H1 (cell line): ENCODE measurements at regions not wholly inside any gene's neighbourhood (a gene's known extent, or its start where the extent isn't known, plus 50 kb on each side); places are given as distances from the start of the nearest gene placed in this dataset.

Source experiments
- CTCF ChIA-PET: fragments of 300-600 bp; sonication (Branson Sonifier 250); formaldehyde crosslinking; loops from one replicate; lab custom pipeline; 2021; ENCODE audit not compliant: partially characterized antibody; lab: Charles Lee
- POLR2A ChIA-PET: fragments of 300-600 bp; sonication (Branson Sonifier 250); formaldehyde crosslinking; loops from one replicate; lab custom pipeline; 2021; ENCODE audit warnings: inconsistent platforms; ENCODE audit not compliant: partially characterized antibody; lab: Charles Lee
- DNase-seq, 2 experiments: peaks; one replicate each; pipeline versions ENCODE4 v3.0.0 to v3.0.0-alpha.2; 2010 to 2022; ENCODE audit warnings: low spot score in 2 of 2, low read depth in 1 of 2, mixed read lengths in 1 of 2
- FAIRE-seq: peaks from 2 replicates; lab custom pipeline; 2011; peaks lifted over from hg19 to GRCh38; lab: Jason Lieb, UNC
- H2AFZ ChIP-seq: 2 replicates; pipeline ENCODE4 v1.8.1; 2012; ENCODE audit warnings: low read length, inconsistent platforms
- H2AK5ac ChIP-seq: 2 replicates; pipeline ENCODE4 v1.6.1; 2013; ENCODE audit warnings: low read depth, low read length
- H2BK120ac ChIP-seq: replicated peaks from 2 replicates; pipeline ENCODE3; 2013; ENCODE audit warnings: low read depth, low read length, inconsistent platforms
- H2BK12ac ChIP-seq: 2 replicates; pipeline ENCODE4 v1.6.1; 2013; ENCODE audit warnings: low read depth, low read length
- H2BK15ac ChIP-seq: 2 replicates; pipeline ENCODE4 v1.6.1; 2013; ENCODE audit warnings: low read length
- H2BK20ac ChIP-seq: 2 replicates; pipeline ENCODE4 v1.6.1; 2013; ENCODE audit warnings: low read length
- H2BK5ac ChIP-seq: 2 replicates; pipeline ENCODE4 v1.6.1; 2013; ENCODE audit warnings: low read depth, low read length
- H3K14ac ChIP-seq: 2 replicates; pipeline ENCODE4 v1.6.1; 2013; ENCODE audit warnings: inconsistent platforms; ENCODE audit not compliant: insufficient read length
- H3K18ac ChIP-seq: 2 replicates; pipeline ENCODE4 v1.6.1; 2013; ENCODE audit warnings: low read length; ENCODE audit errors: extremely low read depth
- H3K23ac ChIP-seq: 2 replicates; pipeline ENCODE4 v1.6.1; 2013; ENCODE audit warnings: inconsistent platforms; ENCODE audit not compliant: insufficient read length
- H3K23me2 ChIP-seq: 2 replicates; pipeline ENCODE4 v1.6.1; 2013; ENCODE audit warnings: low read depth, low read length
- H3K27ac ChIP-seq: 2 replicates; pipeline ENCODE4 v1.6.1; 2011; ENCODE audit warnings: low read depth, low read length, inconsistent platforms
- H3K27me3 ChIP-seq, 4 experiments: replicated peaks in 1 of 4; 1 replicate in 1 of 4; 2 replicates in 3 of 4; pipeline versions ENCODE4 v1.6.1 to v1.8.1; 2011 to 2013; ENCODE audit warnings: low read length in 3 of 4, mild to moderate bottlenecking in 3 of 4, inconsistent platforms in 2 of 4, mixed read lengths in 2 of 4, moderate library complexity in 1 of 4; ENCODE audit not compliant: control insufficient read depth in 3 of 4, insufficient read depth in 3 of 4; ENCODE audit errors: extremely low read depth in 1 of 4
- H3K36me3 ChIP-seq, 4 experiments: 2 replicates each; pipeline versions ENCODE4 v1.6.1 to v1.8.1; 2011 to 2013; ENCODE audit warnings: mild to moderate bottlenecking in 4 of 4, low read length in 3 of 4, moderate library complexity in 2 of 4, control low read depth in 1 of 4, inconsistent platforms in 1 of 4; ENCODE audit not compliant: insufficient read depth in 4 of 4, control insufficient read depth in 2 of 4
- H3K4ac ChIP-seq: replicated peaks from 2 replicates; pipeline ENCODE3; 2013; ENCODE audit warnings: low read length, low read depth, mixed read lengths, inconsistent platforms; ENCODE audit not compliant: insufficient read length
- H3K4me1 ChIP-seq, 4 experiments: replicated peaks in 1 of 4; 1 replicate in 1 of 4; 2 replicates in 3 of 4; pipeline versions ENCODE4 v1.6.1 to v1.8.1; 2011 to 2013; ENCODE audit warnings: low read length in 3 of 4, inconsistent platforms in 2 of 4, mixed read lengths in 1 of 4; ENCODE audit not compliant: insufficient read depth in 4 of 4, control insufficient read depth in 3 of 4
- H3K4me2 ChIP-seq, 2 experiments: 2 replicates each; pipeline versions ENCODE4 v1.6.1 to v1.8.1; 2011 to 2013; ENCODE audit warnings: low read depth in 2 of 2, low read length in 2 of 2, control low read depth in 1 of 2, inconsistent platforms in 1 of 2, mild to moderate bottlenecking in 1 of 2; ENCODE audit not compliant: insufficient read depth in 1 of 2
- H3K4me3 ChIP-seq, 4 experiments: fragments of 200-600, 300-600 bp in 1 of 4; sonication (generic), shearing (Covaris generic), sonication (Bioruptor Twin) in 1 of 4; 2 replicates each; pipeline versions ENCODE4 v1.5.1 to v1.8.1; 2011 to 2016; ENCODE audit warnings: low read length in 4 of 4, low read depth in 3 of 4, control low read depth in 2 of 4, inconsistent platforms in 2 of 4, mild to moderate bottlenecking in 2 of 4, mixed read lengths in 1 of 4, moderate library complexity in 1 of 4; ENCODE audit not compliant: insufficient read depth in 2 of 4; ENCODE audit errors: extremely low read depth in 1 of 4
- H3K56ac ChIP-seq: replicated peaks from 2 replicates; pipeline ENCODE3; 2013; ENCODE audit warnings: low read depth, mild to moderate bottlenecking, mixed read lengths, low read length, inconsistent platforms; ENCODE audit not compliant: insufficient read length
- H3K79me1 ChIP-seq: 2 replicates; pipeline ENCODE4 v1.6.1; 2013; ENCODE audit warnings: low read depth, low read length, control low read depth
- H3K79me2 ChIP-seq, 2 experiments: 2 replicates each; pipeline versions ENCODE4 v1.6.1 to v1.8.1; 2012 to 2013; ENCODE audit warnings: low read length in 2 of 2, mild to moderate bottlenecking in 2 of 2, inconsistent platforms in 1 of 2; ENCODE audit not compliant: insufficient read depth in 2 of 2, control insufficient read depth in 1 of 2
- H3K9ac ChIP-seq, 4 experiments: replicated peaks in 1 of 4; 1 replicate in 1 of 4; 2 replicates in 3 of 4; pipeline versions ENCODE4 v1.6.1 to v1.8.1; 2011 to 2013; ENCODE audit warnings: low read depth in 3 of 4, low read length in 3 of 4, control low read depth in 2 of 4, mild to moderate bottlenecking in 2 of 4, moderate library complexity in 2 of 4, inconsistent platforms in 1 of 4; ENCODE audit errors: extremely low read depth in 1 of 4
- H3K9me3 ChIP-seq, 2 experiments: 2 replicates each; pipeline versions ENCODE4 v1.6.1 to v1.8.1; 2012 to 2013; ENCODE audit warnings: mild to moderate bottlenecking in 2 of 2, moderate library complexity in 2 of 2, control low read depth in 1 of 2, inconsistent platforms in 1 of 2, low read depth in 1 of 2, low read length in 1 of 2, mixed read lengths in 1 of 2; ENCODE audit not compliant: insufficient read depth in 2 of 2
- H4K20me1 ChIP-seq, 2 experiments: replicated peaks in 1 of 2; 2 replicates each; pipeline versions ENCODE3 to v1.8.1; 2011 to 2013; ENCODE audit warnings: inconsistent platforms in 2 of 2, low read length in 2 of 2, mild to moderate bottlenecking in 1 of 2; ENCODE audit not compliant: insufficient read depth in 2 of 2, control insufficient read depth in 1 of 2
- H4K5ac ChIP-seq: 2 replicates; pipeline ENCODE4 v1.6.1; 2013; ENCODE audit warnings: low read length, low read depth, mixed read lengths, inconsistent platforms; ENCODE audit not compliant: insufficient read length
- H4K8ac ChIP-seq: 2 replicates; pipeline ENCODE4 v1.8.0; 2013; ENCODE audit warnings: mild to moderate bottlenecking, moderate library complexity, low read length, inconsistent platforms; ENCODE audit not compliant: insufficient read depth; ENCODE audit errors: extremely low read depth
- H4K91ac ChIP-seq: replicated peaks from 2 replicates; pipeline ENCODE3; 2013; ENCODE audit warnings: low read length, mixed read lengths, inconsistent platforms; ENCODE audit not compliant: insufficient read length
- ATF2 ChIP-seq: IDR thresholded peaks from 2 replicates; pipeline ENCODE4 v1.6.1; 2012; ENCODE audit warnings: low read length, inconsistent platforms
- BCL11A ChIP-seq, 2 experiments: IDR thresholded peaks; one replicate each; pipeline ENCODE4 v1.6.1; 2011; ENCODE audit warnings: low read depth in 2 of 2, low read length in 2 of 2, mild to moderate bottlenecking in 2 of 2
- BRCA1 ChIP-seq: IDR thresholded peaks from 2 replicates; pipeline ENCODE4 v1.6.1; 2012; ENCODE audit warnings: low read depth, low read length, improper control_type of control experiment
- EGR1 ChIP-seq: IDR thresholded peaks from 2 replicates; pipeline ENCODE4 v1.6.1; 2011; ENCODE audit warnings: low read depth, low read length, borderline replicate concordance
- FOSL1 ChIP-seq: IDR thresholded peaks from 2 replicates; pipeline ENCODE4 v1.6.1; 2011; ENCODE audit warnings: mild to moderate bottlenecking, low read depth, low read length, moderate library complexity; ENCODE audit not compliant: insufficient read depth
- KDM5A ChIP-seq: fragments of 200-600 bp; IDR thresholded peaks from 2 replicates; pipeline ENCODE4 v1.7.1; 2012; ENCODE audit warnings: mild to moderate bottlenecking, low read length, inconsistent platforms, mixed read lengths
- MAX ChIP-seq: IDR thresholded peaks from 2 replicates; pipeline ENCODE4 v1.6.1; 2012; ENCODE audit warnings: inconsistent platforms
- POLR2AphosphoS5 ChIP-seq: IDR thresholded peaks from 2 replicates; pipeline ENCODE4 v1.6.1; 2011; ENCODE audit warnings: low read depth, low read length
- RNF2 ChIP-seq: fragments of 200-900, 300-1000 bp; sonication (generic); IDR thresholded peaks from 2 replicates; pipeline ENCODE4 v1.7.1; 2016; ENCODE audit warnings: borderline replicate concordance, low read depth, mild to moderate bottlenecking, antibody characterized with exemption, low read length; ENCODE audit not compliant: poor library complexity, severe bottlenecking; ENCODE audit errors: missing control alignments
- SIN3A ChIP-seq, 2 experiments: IDR thresholded peaks in 1 of 2; conservative IDR thresholded peaks in 1 of 2; 2 replicates each; pipeline ENCODE4 v1.6.1; 2011 to 2012; ENCODE audit warnings: low read length in 2 of 2, improper control_type of control experiment in 1 of 2, low read depth in 1 of 2, mild to moderate bottlenecking in 1 of 2
- TAF7 ChIP-seq: optimal IDR thresholded peaks from 2 replicates; pipeline ENCODE3; 2011; ENCODE audit warnings: low read depth, mild to moderate bottlenecking, inconsistent platforms, low read length, moderate library complexity, borderline replicate concordance
- WGBS, 2 experiments: shearing (Covaris generic) in 1 of 2; methylation state at CpG; one replicate each; pipeline versions ENCODE4 v1.1.6 to v1.1.7; 2013 to 2015; ENCODE audit warnings: low lambda C conversion rate in 2 of 2, mixed read lengths in 2 of 2, inconsistent platforms in 1 of 2, low coverage in 1 of 2, missing lambda C conversion rate in 1 of 2; ENCODE audit not compliant: insufficient replicate concordance in 2 of 2, insufficient coverage in 1 of 2, insufficient read length in 1 of 2; ENCODE audit errors: extremely low coverage in 1 of 2, missing lambda C conversion rate in 1 of 2; 5-methylcytosine and 5-hydroxymethylcytosine counted together

- H4K8ac ChIP-seq, result no peak overlapping the region
- no peak overlapping the region for H3K9ac ChIP-seq
- H3K56ac ChIP-seq, result no peak overlapping the region
- H4K20me1 ChIP-seq, result no peaks in the 10 kb centered on the region
- ChIA-PET CTCF (interaction anchor here (0.9 kb wide), 1 partner anchor 10 kb away, joined by 5 read pairs; no protein-coding TSS in a partner anchor), POLR2A (no interaction called here)
- no peaks in the 10 kb centered on the region for H3K36me3 ChIP-seq
- no peaks in the 10 kb centered on the region for H3K79me2 ChIP-seq
- H3K23ac ChIP-seq, result no peak overlapping the region
- H3K4me2 ChIP-seq, result no peak overlapping the region
- H3K18ac ChIP-seq, result no peak overlapping the region
- H3K27ac ChIP-seq, result no peak overlapping the region
- H3K14ac ChIP-seq, result no peak overlapping the region
- FAIRE-seq, result no peak
- H3K9me3 ChIP-seq, result no peaks in the 10 kb centered on the region
- no peak overlapping the region for H2BK5ac ChIP-seq
- H2BK15ac ChIP-seq, result no peak overlapping the region
- no peaks in the 10 kb centered on the region for H3K23me2 ChIP-seq
- no peak overlapping the region for H2AFZ ChIP-seq
- H3K79me1 ChIP-seq, result no peaks in the 10 kb centered on the region
- H3K4me1 ChIP-seq, result peaks cover 0 to 5% (median 2%) of the 10 kb centered on the region in 4 experiments; a peak in 3 of 7 replicates
- no peak for DNase-seq
- no peak overlapping the region for H2AK5ac ChIP-seq
- no peak overlapping the region for H4K5ac ChIP-seq
- WGBS, 2 experiments, result 67% methylated on average over 6 of the region's 6 CpGs; no CpG with 5 or more reads in 1 of the 2 experiments
- no peak overlapping the region for H4K91ac ChIP-seq
- no peaks in the 10 kb centered on the region for H3K27me3 ChIP-seq
- H2BK12ac ChIP-seq, result no peak overlapping the region
- H3K4me3 ChIP-seq, result no peak overlapping the region
- H2BK20ac ChIP-seq, result no peak overlapping the region
- H3K4ac ChIP-seq, result no peak overlapping the region
- no peak overlapping the region for H2BK120ac ChIP-seq
- no peak for TF ChIP-seq EGR1
- no peak for TF ChIP-seq BCL11A (IDR thresholded peaks at IDR 0.05; ENCODE audit: low read depth in 2 of 2, low read length in 2 of 2)
- no peak for TF ChIP-seq BRCA1
- TF ChIP-seq RNF2, result no peak
- no peak for TF ChIP-seq POLR2AphosphoS5
- no peak for TF ChIP-seq MAX
- no peak for TF ChIP-seq SIN3A (conservative IDR thresholded peaks at IDR 0.05 in 1 of 2, IDR thresholded peaks at IDR 0.05 in 1 of 2; ENCODE audit: low read depth in 1 of 2, low read length in 2 of 2)
- no peak for TF ChIP-seq ATF2
- no peak for TF ChIP-seq KDM5A
- no peak for TF ChIP-seq FOSL1
- no peak for TF ChIP-seq TAF7
These were observed 269.4 kb upstream of the NOVA1 start for GRCh38 chr14:26867171-26867757.
